Liver (tissue), 8 donors: ENCODE measurements at regions not wholly inside any gene's neighbourhood (a gene's known extent, or its start where the extent isn't known, plus 50 kb on each side); places are given as distances from the start of the nearest gene placed in this dataset.

Source experiments
- DNase-seq: peaks from one replicate; pipeline ENCODE4 v3.0.0-alpha.2; 2017; ENCODE audit warnings: low spot score
- H3K27ac ChIP-seq, 2 donors: one replicate each; pipeline ENCODE4 v1.7.0; 2013; ENCODE audit warnings: inconsistent platforms in 2 of 2, low read length in 2 of 2, control low read depth in 1 of 2, low read depth in 1 of 2, mild to moderate bottlenecking in 1 of 2
- H3K27me3 ChIP-seq, 4 donors: one replicate each; pipeline versions ENCODE4 v1.6.1 to v1.7.0; 2013; ENCODE audit warnings: low read length in 3 of 4, inconsistent platforms in 1 of 4, mild to moderate bottlenecking in 1 of 4, moderate library complexity in 1 of 4; ENCODE audit not compliant: control insufficient read depth in 4 of 4, insufficient read depth in 4 of 4
- H3K36me3 ChIP-seq, 4 donors: one replicate each; pipeline versions ENCODE4 v1.6.1 to v1.7.0; 2013; ENCODE audit warnings: low read length in 3 of 4, mild to moderate bottlenecking in 3 of 4, low read depth in 1 of 4, moderate library complexity in 1 of 4; ENCODE audit not compliant: control insufficient read depth in 4 of 4, insufficient read depth in 3 of 4
- H3K4me1 ChIP-seq, 4 donors: one replicate each; pipeline versions ENCODE4 v1.6.1 to v1.7.0; 2013; ENCODE audit warnings: low read length in 3 of 4, mild to moderate bottlenecking in 3 of 4, moderate library complexity in 1 of 4; ENCODE audit not compliant: control insufficient read depth in 4 of 4, insufficient read depth in 4 of 4
- H3K4me3 ChIP-seq, 3 donors: one replicate each; pipeline versions ENCODE4 v1.6.1 to v1.7.0; 2013; ENCODE audit warnings: low read length in 3 of 3, control low read depth in 1 of 3, low read depth in 1 of 3, mild to moderate bottlenecking in 1 of 3
- H3K9ac ChIP-seq, 2 donors: one replicate each; pipeline ENCODE4 v1.7.0; 2013; ENCODE audit warnings: low read length in 2 of 2, mild to moderate bottlenecking in 2 of 2, moderate library complexity in 2 of 2, control low read depth in 1 of 2, low read depth in 1 of 2
- H3K9me3 ChIP-seq, 4 donors: one replicate each; pipeline versions ENCODE4 v1.6.1 to v1.7.0; 2013; ENCODE audit warnings: low read length in 3 of 4; ENCODE audit not compliant: control insufficient read depth in 4 of 4
- EGR1 ChIP-seq, 2 donors: IDR thresholded peaks; 2 replicates each; pipeline ENCODE4 v1.6.1; 2016 to 2018; ENCODE audit warnings: antibody characterized with exemption in 2 of 2, low read depth in 2 of 2
- FOXA1 ChIP-seq: IDR thresholded peaks from 2 replicates; pipeline ENCODE4 v1.6.1; 2016; ENCODE audit warnings: antibody characterized with exemption
- FOXA2 ChIP-seq: IDR thresholded peaks from 2 replicates; pipeline ENCODE4 v1.6.1; 2016; ENCODE audit warnings: antibody characterized with exemption
- HNF4A ChIP-seq, 2 donors: conservative IDR thresholded peaks; 2 replicates each; pipeline ENCODE4 v1.6.1; 2016; ENCODE audit warnings: antibody characterized with exemption in 2 of 2, mild to moderate bottlenecking in 2 of 2
- JUND ChIP-seq, 2 donors: IDR thresholded peaks; 2 replicates each; pipeline ENCODE4 v1.6.1; 2016; ENCODE audit warnings: antibody characterized with exemption in 2 of 2
- NR2F2 ChIP-seq: IDR thresholded peaks from 2 replicates; pipeline ENCODE4 v1.6.1; 2016; ENCODE audit warnings: antibody characterized with exemption
- RAD21 ChIP-seq, 2 donors: IDR thresholded peaks; 2 replicates each; pipeline ENCODE4 v1.6.1; 2016; ENCODE audit warnings: antibody characterized with exemption in 2 of 2, mild to moderate bottlenecking in 2 of 2
- RXRA ChIP-seq, 2 donors: IDR thresholded peaks; 2 replicates each; pipeline ENCODE4 v1.6.1; 2017 to 2018; ENCODE audit warnings: antibody characterized with exemption in 2 of 2, mild to moderate bottlenecking in 1 of 2
- TAF1 ChIP-seq: conservative IDR thresholded peaks from 2 replicates; pipeline ENCODE4 v1.6.1; 2016; ENCODE audit warnings: antibody characterized with exemption, mild to moderate bottlenecking
- YY1 ChIP-seq: IDR thresholded peaks from 2 replicates; pipeline ENCODE4 v1.6.1; 2016; ENCODE audit warnings: antibody characterized with exemption, mild to moderate bottlenecking
- WGBS: extraction: QIAGEN DNeasy Blood & Tissue Kit; methylation state at CpG from one replicate; pipeline ENCODE4 v1.1.7; 2013; 5-methylcytosine and 5-hydroxymethylcytosine counted together
- TF ChIP-seq, protein P1 (sequence below): IDR thresholded peaks from 2 replicates; pipeline ENCODE4 v1.6.1; 2016; ENCODE audit warnings: antibody characterized with exemption
- TF ChIP-seq, protein P2 (sequence below): IDR thresholded peaks from 2 replicates; pipeline ENCODE4 v1.6.1; 2016; ENCODE audit warnings: antibody characterized with exemption
- TF ChIP-seq, protein P3 (sequence below): IDR thresholded peaks from 2 replicates; pipeline ENCODE4 v1.6.1; 2016; ENCODE audit warnings: antibody characterized with exemption, mild to moderate bottlenecking
- TF ChIP-seq, protein P4 (sequence below): IDR thresholded peaks from 2 replicates; pipeline ENCODE4 v1.6.1; 2016; ENCODE audit warnings: antibody characterized with exemption
- TF ChIP-seq, protein P5 (sequence below): fragments of 150-350 bp; IDR thresholded peaks from 2 replicates; pipeline ENCODE4 v1.5.1; 2017; ENCODE audit warnings: improper control_type of control experiment, low read depth, low read length; ENCODE audit not compliant: missing input control
- donor health status: healthy.
- donor health status: healthy.
- donor health status: healthy.
- donor health status: healthy.
- donor health status: healthy.

DNA sequence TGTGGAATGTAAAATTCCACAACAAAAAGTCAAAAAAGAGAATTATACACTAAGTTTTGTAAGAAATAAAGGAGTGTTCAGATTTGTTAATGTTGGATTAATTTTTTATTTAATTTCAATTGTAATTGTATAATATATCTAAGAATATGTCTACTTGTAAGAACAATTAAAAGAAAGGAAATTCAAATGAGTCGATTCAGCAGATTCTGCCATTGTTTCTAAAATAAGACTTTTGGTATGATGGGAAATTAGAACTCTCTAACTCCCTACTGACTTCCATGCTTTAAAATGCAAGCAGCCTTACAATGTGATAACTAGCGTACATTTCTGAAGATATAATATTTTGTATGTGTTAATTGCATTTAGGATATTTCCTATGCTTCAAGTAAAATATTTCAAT lies 395.9 kb upstream of the ZNF717 start:
- 79% methylated on average over 2 of the region's 2 CpGs for WGBS
- TF ChIP-seq TAF1 (no peak), FOXA2 (no peak), NR2F2 (no peak), YY1 (no peak), HNF4A (conservative IDR thresholded peaks at IDR 0.05) (no peak), FOXA1 (no peak), JUND (IDR thresholded peaks at IDR 0.05) (no peak), RXRA (IDR thresholded peaks at IDR 0.05) (no peak)
- TF ChIP-seq, protein P1, sequence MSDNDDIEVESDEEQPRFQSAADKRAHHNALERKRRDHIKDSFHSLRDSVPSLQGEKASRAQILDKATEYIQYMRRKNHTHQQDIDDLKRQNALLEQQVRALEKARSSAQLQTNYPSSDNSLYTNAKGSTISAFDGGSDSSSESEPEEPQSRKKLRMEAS = no peak
- TF ChIP-seq, protein P2, sequence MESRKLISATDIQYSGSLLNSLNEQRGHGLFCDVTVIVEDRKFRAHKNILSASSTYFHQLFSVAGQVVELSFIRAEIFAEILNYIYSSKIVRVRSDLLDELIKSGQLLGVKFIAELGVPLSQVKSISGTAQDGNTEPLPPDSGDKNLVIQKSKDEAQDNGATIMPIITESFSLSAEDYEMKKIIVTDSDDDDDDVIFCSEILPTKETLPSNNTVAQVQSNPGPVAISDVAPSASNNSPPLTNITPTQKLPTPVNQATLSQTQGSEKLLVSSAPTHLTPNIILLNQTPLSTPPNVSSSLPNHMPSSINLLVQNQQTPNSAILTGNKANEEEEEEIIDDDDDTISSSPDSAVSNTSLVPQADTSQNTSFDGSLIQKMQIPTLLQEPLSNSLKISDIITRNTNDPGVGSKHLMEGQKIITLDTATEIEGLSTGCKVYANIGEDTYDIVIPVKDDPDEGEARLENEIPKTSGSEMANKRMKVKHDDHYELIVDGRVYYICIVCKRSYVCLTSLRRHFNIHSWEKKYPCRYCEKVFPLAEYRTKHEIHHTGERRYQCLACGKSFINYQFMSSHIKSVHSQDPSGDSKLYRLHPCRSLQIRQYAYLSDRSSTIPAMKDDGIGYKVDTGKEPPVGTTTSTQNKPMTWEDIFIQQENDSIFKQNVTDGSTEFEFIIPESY = no peak
- no peak overlapping the region for H3K4me3 ChIP-seq
- peaks cover 0 to 3% (median 0%) of the 10 kb centered on the region in 4 donors for H3K27me3 ChIP-seq
- H3K27ac ChIP-seq = no peak overlapping the region
- no peak overlapping the region for H3K9ac ChIP-seq
- H3K36me3 ChIP-seq = no peaks in the 10 kb centered on the region
- no peak for DNase-seq
- no peaks in the 10 kb centered on the region for H3K4me1 ChIP-seq
- no peaks in the 10 kb centered on the region for H3K9me3 ChIP-seq

DNA sequence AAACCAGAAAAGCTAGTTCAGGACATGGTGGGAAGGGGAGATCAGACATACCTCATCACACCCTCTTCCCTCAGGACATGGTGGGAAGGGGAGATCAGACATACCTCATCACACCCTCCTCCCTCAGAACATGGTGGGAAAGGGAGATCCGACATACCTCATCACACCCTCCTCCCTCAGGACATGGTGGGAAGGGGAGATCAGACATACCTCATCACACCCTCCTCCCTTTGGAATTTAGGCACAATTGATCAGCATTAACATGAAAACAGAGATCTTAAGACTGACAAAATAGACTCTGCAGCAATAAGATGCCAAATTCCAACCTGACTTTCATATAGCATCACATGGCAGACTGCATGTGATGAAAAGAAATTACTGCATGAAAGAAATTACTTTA lies 412.7 kb upstream of the ZNF717 start:
- Histone ChIP-seq H3K36me3 (no peaks in the 10 kb centered on the region), H3K9me3 (no peaks in the 10 kb centered on the region), H3K4me1 (no peaks in the 10 kb centered on the region), H3K27ac (no peak overlapping the region), H3K4me3 (no peak overlapping the region), H3K9ac (no peak overlapping the region), H3K27me3 (peaks cover 0 to 5% (median 0%) of the 10 kb centered on the region in 4 donors)
- no peak for DNase-seq
- TF ChIP-seq FOXA1 (no peak), FOXA2 (no peak), RAD21 (IDR thresholded peaks at IDR 0.05) (no peak), EGR1 (IDR thresholded peaks at IDR 0.05; ENCODE audit: low read depth in 2 of 2) (no peak)
- TF ChIP-seq, protein P2 = no peak
- WGBS = 54% methylated on average over 1 of the region's 1 CpG

DNA sequence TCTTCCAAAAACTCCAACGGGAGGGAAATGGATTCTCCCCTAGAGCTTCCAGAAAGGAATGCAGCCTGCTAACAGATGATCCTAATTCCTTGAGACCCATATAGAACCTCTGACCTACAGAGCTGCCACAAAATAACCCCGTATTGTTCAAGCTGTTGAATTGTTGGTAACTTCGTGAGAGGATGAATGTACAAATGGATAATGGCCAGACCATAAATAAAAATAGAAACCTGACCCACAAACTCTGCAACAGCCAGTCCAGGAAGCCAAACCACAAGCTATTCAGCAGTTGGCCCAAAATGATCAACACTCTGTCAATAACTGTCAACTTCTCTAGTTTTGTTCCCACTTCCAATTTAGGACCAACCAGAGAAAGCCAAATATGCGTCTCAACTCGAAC lies 414.0 kb upstream of the ZNF717 start:
- TF ChIP-seq RAD21 (IDR thresholded peaks at IDR 0.05) (no peak), FOXA2 (no peak), NR2F2 (no peak)
- TF ChIP-seq, protein P3, sequence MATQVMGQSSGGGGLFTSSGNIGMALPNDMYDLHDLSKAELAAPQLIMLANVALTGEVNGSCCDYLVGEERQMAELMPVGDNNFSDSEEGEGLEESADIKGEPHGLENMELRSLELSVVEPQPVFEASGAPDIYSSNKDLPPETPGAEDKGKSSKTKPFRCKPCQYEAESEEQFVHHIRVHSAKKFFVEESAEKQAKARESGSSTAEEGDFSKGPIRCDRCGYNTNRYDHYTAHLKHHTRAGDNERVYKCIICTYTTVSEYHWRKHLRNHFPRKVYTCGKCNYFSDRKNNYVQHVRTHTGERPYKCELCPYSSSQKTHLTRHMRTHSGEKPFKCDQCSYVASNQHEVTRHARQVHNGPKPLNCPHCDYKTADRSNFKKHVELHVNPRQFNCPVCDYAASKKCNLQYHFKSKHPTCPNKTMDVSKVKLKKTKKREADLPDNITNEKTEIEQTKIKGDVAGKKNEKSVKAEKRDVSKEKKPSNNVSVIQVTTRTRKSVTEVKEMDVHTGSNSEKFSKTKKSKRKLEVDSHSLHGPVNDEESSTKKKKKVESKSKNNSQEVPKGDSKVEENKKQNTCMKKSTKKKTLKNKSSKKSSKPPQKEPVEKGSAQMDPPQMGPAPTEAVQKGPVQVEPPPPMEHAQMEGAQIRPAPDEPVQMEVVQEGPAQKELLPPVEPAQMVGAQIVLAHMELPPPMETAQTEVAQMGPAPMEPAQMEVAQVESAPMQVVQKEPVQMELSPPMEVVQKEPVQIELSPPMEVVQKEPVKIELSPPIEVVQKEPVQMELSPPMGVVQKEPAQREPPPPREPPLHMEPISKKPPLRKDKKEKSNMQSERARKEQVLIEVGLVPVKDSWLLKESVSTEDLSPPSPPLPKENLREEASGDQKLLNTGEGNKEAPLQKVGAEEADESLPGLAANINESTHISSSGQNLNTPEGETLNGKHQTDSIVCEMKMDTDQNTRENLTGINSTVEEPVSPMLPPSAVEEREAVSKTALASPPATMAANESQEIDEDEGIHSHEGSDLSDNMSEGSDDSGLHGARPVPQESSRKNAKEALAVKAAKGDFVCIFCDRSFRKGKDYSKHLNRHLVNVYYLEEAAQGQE = no peak
- TF ChIP-seq, protein P4, sequence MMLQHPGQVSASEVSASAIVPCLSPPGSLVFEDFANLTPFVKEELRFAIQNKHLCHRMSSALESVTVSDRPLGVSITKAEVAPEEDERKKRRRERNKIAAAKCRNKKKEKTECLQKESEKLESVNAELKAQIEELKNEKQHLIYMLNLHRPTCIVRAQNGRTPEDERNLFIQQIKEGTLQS = no peak
- TF ChIP-seq, protein P1 = no peak
- TF ChIP-seq, protein P5, sequence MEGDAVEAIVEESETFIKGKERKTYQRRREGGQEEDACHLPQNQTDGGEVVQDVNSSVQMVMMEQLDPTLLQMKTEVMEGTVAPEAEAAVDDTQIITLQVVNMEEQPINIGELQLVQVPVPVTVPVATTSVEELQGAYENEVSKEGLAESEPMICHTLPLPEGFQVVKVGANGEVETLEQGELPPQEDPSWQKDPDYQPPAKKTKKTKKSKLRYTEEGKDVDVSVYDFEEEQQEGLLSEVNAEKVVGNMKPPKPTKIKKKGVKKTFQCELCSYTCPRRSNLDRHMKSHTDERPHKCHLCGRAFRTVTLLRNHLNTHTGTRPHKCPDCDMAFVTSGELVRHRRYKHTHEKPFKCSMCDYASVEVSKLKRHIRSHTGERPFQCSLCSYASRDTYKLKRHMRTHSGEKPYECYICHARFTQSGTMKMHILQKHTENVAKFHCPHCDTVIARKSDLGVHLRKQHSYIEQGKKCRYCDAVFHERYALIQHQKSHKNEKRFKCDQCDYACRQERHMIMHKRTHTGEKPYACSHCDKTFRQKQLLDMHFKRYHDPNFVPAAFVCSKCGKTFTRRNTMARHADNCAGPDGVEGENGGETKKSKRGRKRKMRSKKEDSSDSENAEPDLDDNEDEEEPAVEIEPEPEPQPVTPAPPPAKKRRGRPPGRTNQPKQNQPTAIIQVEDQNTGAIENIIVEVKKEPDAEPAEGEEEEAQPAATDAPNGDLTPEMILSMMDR = no peak
- no peak overlapping the region for H3K4me3 ChIP-seq
- peaks cover 0 to 5% (median 0%) of the 10 kb centered on the region in 4 donors for H3K27me3 ChIP-seq
- 62% methylated on average over 5 of the region's 5 CpGs for WGBS
- no peak overlapping the region for H3K27ac ChIP-seq
- H3K4me1 ChIP-seq = no peaks in the 10 kb centered on the region
- no peak overlapping the region for H3K9ac ChIP-seq
- no peaks in the 10 kb centered on the region for H3K36me3 ChIP-seq
- no peak for DNase-seq
- H3K9me3 ChIP-seq = no peaks in the 10 kb centered on the region
